ENCODE measurements at regions not wholly inside any gene's neighbourhood (a gene's known extent, or its start where the extent isn't known, plus 50 kb on each side); places are given as distances from the start of the nearest gene placed in this dataset.
"Not testable (repeated sequence)": the region's sequence is repeated elsewhere in the genome, so short reads cannot be mapped to it uniquely, and the experiment has no call there.

GRCh38 chr14:104249706-104250105 is 111.3 kb downstream of the KIF26A start:
- DNase-seq (ENCODE audit: low read depth): no peak

- no peak for DNase-seq (ENCODE audit: low read depth)
Observed at GRCh38 chr14:104250175-104250574, 111.8 kb downstream of the KIF26A start.

- no peak for DNase-seq (ENCODE audit: low read depth)
Observed at GRCh38 chr14:104252256-104253215, 114.1 kb downstream of the KIF26A start.

GRCh38 chr14:104253223-104253822 is 114.9 kb downstream of the KIF26A start:
- no peak for DNase-seq (ENCODE audit: low read depth)

GRCh38 chr14:104253901-104254353 is 115.5 kb downstream of the KIF26A start:
- DNase-seq (ENCODE audit: low read depth): no peak

GRCh38 chr14:104254735-104255400 is 116.5 kb downstream of the KIF26A start:
- DNase-seq (ENCODE audit: low read depth): no peak

GRCh38 chr14:104256025-104256424 is 117.6 kb downstream of the KIF26A start:
- no peak for DNase-seq (ENCODE audit: low read depth)

- DNase-seq (ENCODE audit: low read depth): no peak
Observed at GRCh38 chr14:104262515-104263514, 124.4 kb downstream of the KIF26A start.

GRCh38 chr14:104263675-104264358 is 125.4 kb downstream of the KIF26A start:
- DNase-seq (ENCODE audit: low read depth): no peak

GRCh38 chr14:104264495-104265265 is 126.3 kb downstream of the KIF26A start:
- DNase-seq (ENCODE audit: low read depth): no peak

GRCh38 chr14:104265918-104266630 is 127.7 kb downstream of the KIF26A start:
- DNase-seq (ENCODE audit: low read depth): no peak

GRCh38 chr14:104266631-104267575 is 128.5 kb downstream of the KIF26A start:
- no peak for DNase-seq (ENCODE audit: low read depth)

- DNase-seq (ENCODE audit: low read depth): no peak
Observed at GRCh38 chr14:104267895-104268294, 129.5 kb downstream of the KIF26A start.

- DNase-seq (ENCODE audit: low read depth): no peak
Observed at GRCh38 chr14:104268295-104268694, 129.9 kb downstream of the KIF26A start.

GRCh38 chr14:104268725-104269436 is 130.5 kb downstream of the KIF26A start:
- no peak for DNase-seq (ENCODE audit: low read depth)

- not testable (repeated sequence) for DNase-seq (ENCODE audit: low read depth)
Observed at GRCh38 chr14:104269511-104270241, 131.3 kb downstream of the KIF26A start.

Measured in myocyte (in vitro differentiated cells).